Type B pancreatic cell (in vitro differentiated cells): ENCODE measurements at regions not wholly inside any gene's neighbourhood (a gene's known extent, or its start where the extent isn't known, plus 50 kb on each side); places are given as distances from the start of the nearest gene placed in this dataset.

Experiments used
- DNase-seq: peaks from one replicate; pipeline ENCODE4 v3.0.0; 2021; ENCODE audit warnings: mixed read lengths; ENCODE audit not compliant: unreplicated experiment; ENCODE audit errors: extremely low spot score
- H3K27ac Mint-ChIP-seq: 2 replicates; pipeline ENCODE4 v1.8.0; 2021; ENCODE audit warnings: mild to moderate bottlenecking, mixed read lengths
- H3K27me3 Mint-ChIP-seq: 2 replicates; pipeline ENCODE4 v1.8.0; 2021; ENCODE audit warnings: mixed read lengths
- H3K36me3 Mint-ChIP-seq: 2 replicates; pipeline ENCODE4 v1.8.0; 2021; ENCODE audit warnings: mixed read lengths
- H3K4me1 Mint-ChIP-seq: one replicate; pipeline ENCODE4 v1.8.0; 2021; ENCODE audit warnings: mixed read lengths; ENCODE audit not compliant: unreplicated experiment
- H3K4me3 Mint-ChIP-seq: 2 replicates; pipeline ENCODE4 v1.8.0; 2021; ENCODE audit warnings: mild to moderate bottlenecking, mixed read lengths
- H3K9me3 Mint-ChIP-seq: 2 replicates; pipeline ENCODE4 v1.8.0; 2021; ENCODE audit warnings: mixed read lengths
- CTCF ChIP-seq: fragments of 200-600 bp; sonication (generic); conservative IDR thresholded peaks from 2 replicates; pipeline ENCODE4 v1.5.0; 2021; ENCODE audit warnings: antibody characterized with exemption, mild to moderate bottlenecking

- Mint-ChIP-seq H3K4me3 (no peak overlapping the region), H3K9me3 (no peaks in the 10 kb centered on the region), H3K36me3 (no peaks in the 10 kb centered on the region), H3K27ac (no peak overlapping the region), H3K4me1 (peaks cover 14% of the 10 kb centered on the region), H3K27me3 (no peaks in the 10 kb centered on the region)
- no peak for DNase-seq
- no peak for TF ChIP-seq CTCF
Measured at GRCh38 chr1:34591751-34592629, 162.9 kb upstream of the GJB5 start.

DNA sequence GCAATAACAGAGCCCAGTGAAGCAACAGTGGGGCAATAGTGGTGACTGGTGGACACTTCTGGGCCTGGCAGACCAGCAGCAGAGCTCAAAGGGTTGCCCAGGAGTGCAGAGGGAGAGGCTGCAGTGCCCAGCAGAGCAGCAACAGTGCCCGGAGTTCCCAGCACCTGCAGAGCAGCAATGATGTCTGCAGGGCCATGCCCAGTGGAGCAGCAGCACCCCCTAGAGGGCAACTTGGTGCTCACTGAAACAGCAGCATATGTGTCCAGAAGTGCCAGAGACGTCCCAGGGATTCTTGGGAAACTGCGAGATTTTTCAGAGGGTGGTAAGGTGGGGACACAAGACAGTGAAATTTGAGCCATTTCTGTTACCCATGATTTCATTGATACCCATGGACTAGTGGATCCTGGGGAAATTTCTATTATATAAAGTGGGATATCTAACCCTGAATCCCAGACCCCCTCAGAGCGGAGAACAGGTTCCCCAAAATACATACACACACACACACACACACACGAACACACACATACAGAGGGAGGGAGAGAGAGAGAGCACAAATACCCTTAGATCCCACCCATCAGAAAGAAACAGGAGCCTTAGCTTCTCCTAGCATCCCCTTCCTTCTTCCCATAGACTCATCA lies 156.9 kb upstream of the GJB5 start:
- H3K27ac Mint-ChIP-seq = no peak overlapping the region
- H3K4me1 Mint-ChIP-seq = no peaks in the 10 kb centered on the region
- no peaks in the 10 kb centered on the region for H3K9me3 Mint-ChIP-seq
- TF ChIP-seq CTCF = peak; percentile 92
- peaks cover 39% of the 10 kb centered on the region for H3K27me3 Mint-ChIP-seq
- peak; percentile 84 for DNase-seq
- no peak overlapping the region for H3K4me3 Mint-ChIP-seq
- no peaks in the 10 kb centered on the region for H3K36me3 Mint-ChIP-seq

DNA sequence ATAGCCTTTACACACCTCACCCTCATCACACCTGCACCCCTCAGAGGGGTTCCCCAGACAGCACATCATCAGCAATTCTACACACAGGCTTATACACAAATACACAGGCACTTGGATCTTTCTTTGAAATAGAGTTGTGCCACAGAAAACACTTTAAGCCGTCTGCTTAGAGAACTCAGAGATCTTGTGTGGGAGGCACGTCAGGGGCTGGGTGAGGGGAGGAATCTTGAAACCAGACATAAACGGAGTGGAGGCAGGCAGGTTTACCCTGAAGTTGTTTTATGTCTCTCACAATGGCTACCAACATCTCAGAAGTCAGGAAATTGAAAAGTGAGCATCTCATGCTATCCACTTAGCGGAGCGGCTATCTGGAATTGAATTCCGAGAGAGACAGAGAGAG lies 151.9 kb upstream of the GJB5 start:
- no peak for TF ChIP-seq CTCF
- Mint-ChIP-seq H3K36me3 (no peaks in the 10 kb centered on the region), H3K27ac (no peak overlapping the region), H3K4me3 (no peak overlapping the region), H3K4me1 (no peaks in the 10 kb centered on the region), H3K27me3 (peaks cover 55% of the 10 kb centered on the region), H3K9me3 (no peaks in the 10 kb centered on the region)
- no peak for DNase-seq

- Mint-ChIP-seq H3K27ac (no peak overlapping the region), H3K4me3 (no peak overlapping the region), H3K4me1 (no peaks in the 10 kb centered on the region), H3K36me3 (no peaks in the 10 kb centered on the region), H3K27me3 (peaks cover 58% of the 10 kb centered on the region), H3K9me3 (no peaks in the 10 kb centered on the region)
- TF ChIP-seq CTCF = no peak
- no peak for DNase-seq
Measured at GRCh38 chr1:34603594-34603993, 151.3 kb upstream of the GJB5 start.

DNA sequence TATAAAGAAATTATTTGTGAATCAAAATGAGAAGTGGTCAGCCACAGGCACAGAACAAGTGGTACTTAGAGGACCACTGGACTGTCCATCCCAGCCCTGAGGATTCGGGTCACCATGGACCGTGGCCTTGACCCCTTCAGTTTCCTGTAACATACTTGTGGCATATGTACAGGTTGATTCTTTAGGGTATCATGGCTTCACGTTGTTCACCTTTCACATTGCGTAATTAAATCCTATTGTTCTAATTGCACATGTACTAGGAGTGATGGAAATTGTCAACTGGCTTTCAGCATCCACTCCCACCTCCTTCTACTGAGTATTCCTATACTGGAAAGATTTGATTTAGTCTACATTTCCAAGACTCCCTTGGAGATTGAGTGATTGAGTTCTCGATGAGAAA lies 148.3 kb upstream of the GJB5 start:
- no peak for DNase-seq
- no peak for TF ChIP-seq CTCF
- no peak overlapping the region for H3K4me3 Mint-ChIP-seq
- H3K27me3 Mint-ChIP-seq = peaks cover 55% of the 10 kb centered on the region
- H3K36me3 Mint-ChIP-seq = no peaks in the 10 kb centered on the region
- H3K9me3 Mint-ChIP-seq = no peaks in the 10 kb centered on the region
- H3K27ac Mint-ChIP-seq = no peak overlapping the region
- H3K4me1 Mint-ChIP-seq = no peaks in the 10 kb centered on the region
